HepG2 (cell line): ENCODE measurements at regions not wholly inside any gene's neighbourhood (a gene's known extent, or its start where the extent isn't known, plus 50 kb on each side); places are given as distances from the start of the nearest gene placed in this dataset.

Experiments used
- ATAC-seq: fragments of 200-7000 bp; cut with Tn5 transposase; 3 replicates; pipeline ENCODE4 v1.9.1; 2020; ENCODE audit warnings: mild to moderate bottlenecking, moderate library complexity
- BruUV-seq: library from RNA; stranded (reverse); fragments of 400-500 nt; replicated peaks from 2 replicates; lab custom pipeline; 2021; lab: Mats Ljungman, UMichigan
- CTCF ChIA-PET: fragments of 300-600 bp; formaldehyde crosslinking; extraction: SDS; loops from one replicate; lab custom pipeline; 2021; ENCODE audit warnings: low total read pairs, inconsistent platforms, low intra/inter-chr PET ratio; lab: Yijun Ruan, JAX
- POLR2A ChIA-PET: fragments of 350-600 bp; sonication (Branson Sonifier 250); formaldehyde crosslinking; loops from one replicate; lab custom pipeline; 2020; ENCODE audit warnings: antibody characterized with exemption, inconsistent platforms; lab: Yijun Ruan, JAX
- DNase-seq: peaks from one replicate; pipeline ENCODE4 v3.0.0-alpha.2; 2015; ENCODE audit warnings: low spot score
- FAIRE-seq: peaks from 3 replicates; lab custom pipeline; 2011; peaks lifted over from hg19 to GRCh38; lab: Jason Lieb, UNC
- H2AFZ ChIP-seq: one replicate; pipeline ENCODE4 v1.6.1; 2011; ENCODE audit warnings: low read length, inconsistent platforms
- H3K27ac ChIP-seq: fragments of 300-600 bp; 3 replicates; pipeline ENCODE4 v1.8.0; 2011; ENCODE audit warnings: mixed run types, mild to moderate bottlenecking, mixed read lengths, low read length, inconsistent platforms; ENCODE audit not compliant: insufficient read depth; ENCODE audit errors: extremely low read length
- H3K27me3 ChIP-seq, 2 experiments: fragments of 200-600 bp in 1 of 2; 2 replicates in 1 of 2; 3 replicates in 1 of 2; pipeline versions ENCODE4 v1.6.0 to v1.8.0; 2011; ENCODE audit warnings: low read length in 2 of 2, mild to moderate bottlenecking in 2 of 2, moderate library complexity in 2 of 2, inconsistent platforms in 1 of 2; ENCODE audit not compliant: insufficient read depth in 2 of 2, control insufficient read depth in 1 of 2
- H3K36me3 ChIP-seq, 2 experiments: fragments of 200-600 bp in 1 of 2; replicated peaks in 1 of 2; 2 replicates in 1 of 2; 3 replicates in 1 of 2; pipeline versions ENCODE4 v1.5.1 to v1.8.0; 2011; ENCODE audit warnings: low read length in 2 of 2, inconsistent platforms in 1 of 2; ENCODE audit not compliant: insufficient read depth in 2 of 2, control insufficient read depth in 1 of 2
- H3K4me1 ChIP-seq: 2 replicates; pipeline ENCODE4 v1.5.1; 2012; ENCODE audit warnings: low read length, inconsistent platforms; ENCODE audit not compliant: insufficient read depth
- H3K4me2 ChIP-seq: 2 replicates; pipeline ENCODE4 v1.6.0; 2011; ENCODE audit warnings: low read depth, low read length, inconsistent platforms
- H3K4me3 ChIP-seq, 3 experiments: fragments of 200-600 bp in 1 of 3; sonication (generic), shearing (Covaris generic) in 1 of 3; replicated peaks in 1 of 3; 2 replicates each; pipeline ENCODE4 v1.5.1; 2011 to 2016; ENCODE audit warnings: low read length in 3 of 3, inconsistent platforms in 2 of 3, low read depth in 2 of 3, mild to moderate bottlenecking in 2 of 3, control low read depth in 1 of 3, mixed read lengths in 1 of 3; ENCODE audit not compliant: insufficient read depth in 1 of 3
- H3K79me2 ChIP-seq: one replicate; pipeline ENCODE4 v1.6.1; 2011; ENCODE audit warnings: low read length, inconsistent platforms; ENCODE audit not compliant: insufficient read depth
- H3K9ac ChIP-seq: 2 replicates; pipeline ENCODE4 v1.6.0; 2011; ENCODE audit warnings: mild to moderate bottlenecking, low read depth, low read length, inconsistent platforms; ENCODE audit not compliant: insufficient read depth
- H3K9me3 ChIP-seq: 2 replicates; pipeline ENCODE4 v1.5.1; 2012; ENCODE audit warnings: mild to moderate bottlenecking, low read length
- H4K20me1 ChIP-seq: 2 replicates; pipeline ENCODE4 v1.6.0; 2011; ENCODE audit warnings: inconsistent platforms, mild to moderate bottlenecking, low read length, moderate library complexity; ENCODE audit not compliant: insufficient read depth
- ARNT ChIP-seq: fragments of 450-650 bp; IDR thresholded peaks from 2 replicates; pipeline ENCODE4 v1.6.1; 2017
- NR2F2 ChIP-seq: IDR thresholded peaks from 2 replicates; pipeline ENCODE4 v1.6.1; 2012; ENCODE audit warnings: low read depth, inconsistent platforms, borderline replicate concordance
- PAWR ChIP-seq: sonication (generic); formaldehyde crosslinking; IDR thresholded peaks from 2 replicates; pipeline ENCODE4 v1.4.0; 2020; ENCODE audit warnings: missing genetic modification reagents, mild to moderate bottlenecking, borderline replicate concordance
- PRDM4 ChIP-seq: sonication (generic); formaldehyde crosslinking; IDR thresholded peaks from 2 replicates; pipeline ENCODE4 v1.9.0; 2021; ENCODE audit warnings: missing genetic modification reagents, borderline replicate concordance
- ZNF609 ChIP-seq: sonication (generic); formaldehyde crosslinking; IDR thresholded peaks from 2 replicates; pipeline ENCODE4 v1.4.0; 2020; ENCODE audit warnings: mild to moderate bottlenecking, missing genetic modification reagents, borderline replicate concordance
- ZNF841 ChIP-seq: sonication (generic); formaldehyde crosslinking; IDR thresholded peaks from 2 replicates; pipeline ENCODE4 v1.8.1; 2023; ENCODE audit warnings: missing genetic modification reagents, borderline replicate concordance
- WGBS: methylation state at CpG from one replicate; pipeline ENCODE4 v1.1.6; 2017; ENCODE audit warnings: low lambda C conversion rate; 5-methylcytosine and 5-hydroxymethylcytosine counted together
- in situ Hi-C: cut with HindIII; loops from 2 replicates; pipeline ENCODE4 v1.10.0; 2017; ENCODE audit warnings: low pct_unique_long_range_greater_than_20kb; ENCODE audit not compliant: extremely low pct_ligation_motif_present
- intact Hi-C: fragments of 100-400 bp; cut with micrococcal nuclease; formaldehyde crosslinking; loops from one replicate; pipeline ENCODE4 v1.10.0; 2022; ENCODE audit not compliant: unreplicated experiment

GRCh38 chr4:89588421-89588820 is 248.5 kb downstream of the SNCA start:
- Histone ChIP-seq H3K27ac (no peak overlapping the region), H4K20me1 (no peaks in the 10 kb centered on the region), H3K9me3 (no peaks in the 10 kb centered on the region), H3K27me3 (no peaks in the 10 kb centered on the region), H2AFZ (no peak overlapping the region), H3K4me3 (no peak overlapping the region), H3K4me1 (no peaks in the 10 kb centered on the region), H3K79me2 (no peaks in the 10 kb centered on the region), H3K9ac (no peak overlapping the region), H3K4me2 (no peak overlapping the region), H3K36me3 (no peaks in the 10 kb centered on the region)
- ChIA-PET POLR2A (no interaction called here), CTCF (no interaction called here)
- DNase-seq: no peak
- no TSS peak for BruUV-seq
- no peak for FAIRE-seq
- in situ Hi-C loops: no loop called here
- intact Hi-C loops: no loop called here
- TF ChIP-seq NR2F2 (no peak), PAWR (CRISPR knock-in tag) (no peak), ARNT (no peak), PRDM4 (no peak)
- ATAC-seq: no peak
- WGBS: 0% methylated on average over 1 of the region's 1 CpG

GRCh38 chr4:89587364-89587763 is 249.6 kb downstream of the SNCA start:
- Histone ChIP-seq H3K79me2 (no peaks in the 10 kb centered on the region), H3K27ac (no peak overlapping the region), H3K9me3 (no peaks in the 10 kb centered on the region), H3K4me2 (no peak overlapping the region), H3K4me1 (no peaks in the 10 kb centered on the region), H2AFZ (no peak overlapping the region), H4K20me1 (no peaks in the 10 kb centered on the region), H3K36me3 (no peaks in the 10 kb centered on the region), H3K4me3 (no peak overlapping the region), H3K27me3 (no peaks in the 10 kb centered on the region), H3K9ac (no peak overlapping the region)
- intact Hi-C loops: no loop called here
- BruUV-seq: no TSS peak
- no peak for FAIRE-seq
- ChIA-PET CTCF (no interaction called here), POLR2A (no interaction called here)
- DNase-seq: no peak
- in situ Hi-C loops: no loop called here
- WGBS: 0% methylated on average over 2 of the region's 2 CpGs
- ATAC-seq: no peak
- TF ChIP-seq ZNF609 (CRISPR knock-in tag): no peak
- no peak for TF ChIP-seq ZNF841
